ENCODE measurements at regions not wholly inside any gene's neighbourhood (a gene's known extent, or its start where the extent isn't known, plus 50 kb on each side); places are given as distances from the start of the nearest gene placed in this dataset.

DNA sequence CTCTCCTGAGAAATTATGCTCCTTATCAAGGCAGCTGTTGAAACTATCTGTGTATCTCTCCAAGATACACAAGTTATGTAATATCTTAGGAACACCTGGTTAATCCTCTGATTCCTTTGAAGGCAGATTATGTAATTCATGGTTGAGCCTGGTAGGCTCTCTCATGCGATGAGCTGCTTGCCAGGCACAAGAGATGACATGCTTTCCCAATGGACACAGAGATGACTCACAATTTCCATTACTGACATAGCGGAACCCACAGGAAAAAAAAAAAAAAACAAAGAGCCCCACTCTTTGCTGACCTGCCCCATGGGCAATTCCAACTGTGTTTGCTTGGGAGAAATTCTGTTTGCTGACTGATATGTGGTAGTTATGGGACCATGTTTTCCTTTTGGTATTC lies 736.4 kb upstream of the PHF14 start:
- TF ChIP-seq, protein P1, sequence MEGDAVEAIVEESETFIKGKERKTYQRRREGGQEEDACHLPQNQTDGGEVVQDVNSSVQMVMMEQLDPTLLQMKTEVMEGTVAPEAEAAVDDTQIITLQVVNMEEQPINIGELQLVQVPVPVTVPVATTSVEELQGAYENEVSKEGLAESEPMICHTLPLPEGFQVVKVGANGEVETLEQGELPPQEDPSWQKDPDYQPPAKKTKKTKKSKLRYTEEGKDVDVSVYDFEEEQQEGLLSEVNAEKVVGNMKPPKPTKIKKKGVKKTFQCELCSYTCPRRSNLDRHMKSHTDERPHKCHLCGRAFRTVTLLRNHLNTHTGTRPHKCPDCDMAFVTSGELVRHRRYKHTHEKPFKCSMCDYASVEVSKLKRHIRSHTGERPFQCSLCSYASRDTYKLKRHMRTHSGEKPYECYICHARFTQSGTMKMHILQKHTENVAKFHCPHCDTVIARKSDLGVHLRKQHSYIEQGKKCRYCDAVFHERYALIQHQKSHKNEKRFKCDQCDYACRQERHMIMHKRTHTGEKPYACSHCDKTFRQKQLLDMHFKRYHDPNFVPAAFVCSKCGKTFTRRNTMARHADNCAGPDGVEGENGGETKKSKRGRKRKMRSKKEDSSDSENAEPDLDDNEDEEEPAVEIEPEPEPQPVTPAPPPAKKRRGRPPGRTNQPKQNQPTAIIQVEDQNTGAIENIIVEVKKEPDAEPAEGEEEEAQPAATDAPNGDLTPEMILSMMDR (IDR thresholded peaks at IDR 0.05; ENCODE audit: low read length), result no peak
- no peak for TF ChIP-seq EZH2 (optimal IDR thresholded peaks at IDR 0.05; ENCODE audit: low read depth, low read length)

Data from MM.1S (cell line).